Activated CD8-positive, alpha-beta T cell treated with anti-CD3 and anti-CD28 coated beads for 36 hours (primary cell): ENCODE measurements at regions not wholly inside any gene's neighbourhood (a gene's known extent, or its start where the extent isn't known, plus 50 kb on each side); places are given as distances from the start of the nearest gene placed in this dataset.

Experiments
- ATAC-seq: fragments of 200-7000 bp; cut with Tn5 transposase; one replicate; pipeline ENCODE4 v1.10.0; 2021; ENCODE audit warnings: mild to moderate bottlenecking, moderate library complexity
- CTCF ChIA-PET: fragments of 350-600 bp; sonication (Branson Sonifier 250); formaldehyde crosslinking; loops from one replicate; lab custom pipeline; 2021; ENCODE audit warnings: antibody characterized with exemption; lab: Charles Lee
- POLR2A ChIA-PET: fragments of 350-600 bp; sonication (Branson Sonifier 250); formaldehyde crosslinking; loops from one replicate; lab custom pipeline; 2021; ENCODE audit warnings: antibody characterized with exemption; lab: Charles Lee
- DNase-seq: peaks from one replicate; pipeline ENCODE4 v3.0.0-alpha.2; 2020
- H3K27ac Mint-ChIP-seq: one replicate; pipeline ENCODE4 v1.8.0; 2021; ENCODE audit warnings: mild to moderate bottlenecking, mixed read lengths
- H3K27me3 Mint-ChIP-seq: one replicate; pipeline ENCODE4 v1.8.0; 2021; ENCODE audit warnings: mixed read lengths
- H3K36me3 Mint-ChIP-seq: one replicate; pipeline ENCODE4 v1.8.0; 2021; ENCODE audit warnings: low read depth, mixed read lengths
- H3K4me1 Mint-ChIP-seq: one replicate; pipeline ENCODE4 v1.8.0; 2021; ENCODE audit warnings: low read depth, mixed read lengths
- H3K4me3 Mint-ChIP-seq: one replicate; pipeline ENCODE4 v1.8.0; 2021; ENCODE audit warnings: mild to moderate bottlenecking, moderate library complexity, mixed read lengths
- H3K9me3 Mint-ChIP-seq: one replicate; pipeline ENCODE4 v1.8.0; 2021; ENCODE audit warnings: mixed read lengths
- CTCF ChIP-seq: fragments of 200-600 bp; IDR thresholded peaks from one replicate; pipeline ENCODE4 v1.8.0; 2022; ENCODE audit warnings: antibody characterized with exemption, mild to moderate bottlenecking
- intact Hi-C: fragments of 100-400 bp; cut with micrococcal nuclease; formaldehyde crosslinking; loops from one replicate; pipeline ENCODE4 v1.10.0; 2022

GRCh38 chr16:31819948-31820347 lies 53.7 kb upstream of the ZNF267 start:
- H3K9me3 Mint-ChIP-seq: peaks cover 4% of the 10 kb centered on the region
- peaks cover 2% of the 10 kb centered on the region for H3K36me3 Mint-ChIP-seq
- no peak for DNase-seq
- ATAC-seq: no peak
- CTCF ChIA-PET: no interaction called here
- H3K4me1 Mint-ChIP-seq: no peaks in the 10 kb centered on the region
- H3K27me3 Mint-ChIP-seq: peaks cover 25% of the 10 kb centered on the region
- H3K4me3 Mint-ChIP-seq: no peak overlapping the region
- no peak for TF ChIP-seq CTCF
- intact Hi-C loops: no loop called here
- POLR2A ChIA-PET: no interaction called here
- no peak overlapping the region for H3K27ac Mint-ChIP-seq
